Thyroid gland (tissue), 4 donors: ENCODE measurements at regions not wholly inside any gene's neighbourhood (a gene's known extent, or its start where the extent isn't known, plus 50 kb on each side); places are given as distances from the start of the nearest gene placed in this dataset.
A peak's percentile ranks its signal among the peaks of the same experiment; 100 is the strongest.
"Not testable (repeated sequence)": the region's sequence is repeated elsewhere in the genome, so short reads cannot be mapped to it uniquely, and the experiment has no call there.

Experiments used
- DNase-seq, 2 donors: peaks; one replicate each; pipeline ENCODE4 v3.0.0-alpha.2; 2019
- H3K27ac ChIP-seq, 3 donors: fragments of 200-600 bp; sonication (generic); 1 replicate in 2 of 3; 2 replicates in 1 of 3; pipeline ENCODE4 v1.5.1; 2016 to 2019; ENCODE audit warnings: mild to moderate bottlenecking in 1 of 3, moderate library complexity in 1 of 3
- H3K27me3 ChIP-seq: fragments of 200-600 bp; sonication (generic); one replicate; pipeline ENCODE4 v1.5.1; 2019
- H3K36me3 ChIP-seq, 2 donors: fragments of 200-600 bp; sonication (generic); one replicate each; pipeline ENCODE4 v1.5.1; 2016 to 2019
- H3K4me1 ChIP-seq, 2 donors: fragments of 200-600 bp; sonication (generic); one replicate each; pipeline ENCODE4 v1.5.1; 2017 to 2019
- H3K4me3 ChIP-seq, 3 donors: fragments of 200-600 bp; sonication (generic); replicated peaks in 1 of 3; 1 replicate in 2 of 3; 2 replicates in 1 of 3; pipeline ENCODE4 v1.5.1; 2016; ENCODE audit warnings: mild to moderate bottlenecking in 1 of 3
- H3K9me3 ChIP-seq: fragments of 200-600 bp; sonication (generic); one replicate; pipeline ENCODE4 v1.5.1; 2017
- CTCF ChIP-seq, 6 experiments: fragments of 200-600 bp in 3 of 6; fragments of 450-650 bp in 3 of 6; sonication (generic) in 3 of 6; IDR thresholded peaks; one replicate each; pipeline ENCODE4 v1.5.1; 2016 to 2019; ENCODE audit warnings: antibody characterized with exemption in 6 of 6, mild to moderate bottlenecking in 2 of 6, inconsistent platforms in 1 of 6, moderate library complexity in 1 of 6
- POLR2A ChIP-seq, 2 donors: fragments of 450-650 bp; IDR thresholded peaks; one replicate each; pipeline ENCODE4 v1.6.1; 2017; ENCODE audit warnings: antibody characterized with exemption in 2 of 2, mild to moderate bottlenecking in 2 of 2, moderate library complexity in 1 of 2
- WGBS, 2 donors: methylation state at CpG; one replicate each; pipeline ENCODE4 v1.1.5; 2017; 5-methylcytosine and 5-hydroxymethylcytosine counted together
- intact Hi-C: fragments of 100-400 bp; cut with DNase I; formaldehyde crosslinking; loops from one replicate; pipeline ENCODE4 v1.15.1; 2023

GRCh38 chr1:38497921-38498656, 361.5 kb downstream of the RRAGC start:
- Histone ChIP-seq H3K27ac (no peak overlapping the region), H3K4me3 (no peak overlapping the region), H3K27me3 (no peaks in the 10 kb centered on the region), H3K9me3 (no peaks in the 10 kb centered on the region), H3K36me3 (no peaks in the 10 kb centered on the region), H3K4me1 (no peaks in the 10 kb centered on the region)
- 66 to 71% methylated on average over 7 of the region's 7 CpGs for WGBS, 2 donors
- no peak for DNase-seq
- intact Hi-C loops: no loop called here
- TF ChIP-seq CTCF (IDR thresholded peaks at IDR 0.05) (no peak), POLR2A (IDR thresholded peaks at IDR 0.05) (no peak)

GRCh38 chr1:38493306-38493705, 366.3 kb downstream of the RRAGC start:
- H3K27me3 ChIP-seq, H3K4me3 ChIP-seq, H3K4me1 ChIP-seq, intact Hi-C loops, H3K27ac ChIP-seq, H3K9me3 ChIP-seq, H3K36me3 ChIP-seq, DNase-seq: not testable (repeated sequence)
- WGBS, 2 donors: 78 to 86% methylated on average over 3 of the region's 3 CpGs

- Histone ChIP-seq H3K27me3 (no peaks in the 10 kb centered on the region), H3K27ac (no peak overlapping the region), H3K4me1 (no peaks in the 10 kb centered on the region), H3K9me3 (no peaks in the 10 kb centered on the region), H3K4me3 (no peak overlapping the region), H3K36me3 (no peaks in the 10 kb centered on the region)
- DNase-seq: peak; percentile 30 to 36
- intact Hi-C loops: no loop called here
- TF ChIP-seq CTCF (IDR thresholded peaks at IDR 0.05) (peak in 5 of 6 experiments; percentile 22 to 58 (median 33)), POLR2A (IDR thresholded peaks at IDR 0.05) (no peak)
- 63 to 66% methylated on average over 6 of the region's 6 CpGs for WGBS, 2 donors
Observed at GRCh38 chr1:38489844-38490270, 369.7 kb downstream of the RRAGC start.

- intact Hi-C loops: no loop called here
- WGBS, 2 donors: 91 to 95% methylated on average over 6 of the region's 6 CpGs
- H3K4me3 ChIP-seq: no peak overlapping the region
- no peak for TF ChIP-seq POLR2A (IDR thresholded peaks at IDR 0.05)
- H3K27ac ChIP-seq: no peak overlapping the region
- H3K9me3 ChIP-seq: no peaks in the 10 kb centered on the region
- H3K36me3 ChIP-seq: no peaks in the 10 kb centered on the region
- no peak for DNase-seq
- no peaks in the 10 kb centered on the region for H3K4me1 ChIP-seq
- no peaks in the 10 kb centered on the region for H3K27me3 ChIP-seq
Observed at GRCh38 chr1:38488162-38488898, 371.2 kb downstream of the RRAGC start.

- WGBS, 2 donors: 88 to 89% methylated on average over 16 of the region's 16 CpGs
- DNase-seq: no peak
- H3K4me3 ChIP-seq: no peak overlapping the region
- H3K4me1 ChIP-seq: no peaks in the 10 kb centered on the region
- H3K27ac ChIP-seq: no peak overlapping the region
- no peaks in the 10 kb centered on the region for H3K36me3 ChIP-seq
- TF ChIP-seq CTCF (IDR thresholded peaks at IDR 0.05): no peak
- TF ChIP-seq POLR2A (IDR thresholded peaks at IDR 0.05): no peak
- H3K27me3 ChIP-seq: no peaks in the 10 kb centered on the region
- intact Hi-C loops: no loop called here
- H3K9me3 ChIP-seq: no peaks in the 10 kb centered on the region
Observed at GRCh38 chr1:38487396-38487795, 372.2 kb downstream of the RRAGC start.

- Histone ChIP-seq H3K9me3 (no peaks in the 10 kb centered on the region), H3K4me1 (no peaks in the 10 kb centered on the region), H3K27me3 (no peaks in the 10 kb centered on the region), H3K27ac (no peak overlapping the region), H3K4me3 (no peak overlapping the region), H3K36me3 (no peaks in the 10 kb centered on the region)
- intact Hi-C loops: no loop called here
- WGBS, 2 donors: 58 to 62% methylated on average over 5 of the region's 5 CpGs
- no peak for DNase-seq
- TF ChIP-seq CTCF (IDR thresholded peaks at IDR 0.05): no peak
- no peak for TF ChIP-seq POLR2A (IDR thresholded peaks at IDR 0.05)
Observed at GRCh38 chr1:38486085-38486484, 373.5 kb downstream of the RRAGC start.
